WTC11 (cell line): ENCODE measurements at regions not wholly inside any gene's neighbourhood (a gene's known extent, or its start where the extent isn't known, plus 50 kb on each side); places are given as distances from the start of the nearest gene placed in this dataset.
A peak's percentile ranks its signal among the peaks of the same experiment; 100 is the strongest.

Experiments
- ATAC-seq: fragments of 200-7000 bp; cut with Tn5 transposase; 2 replicates; pipeline ENCODE4 v1.10.0; 2021; ENCODE audit warnings: mild to moderate bottlenecking, moderate library complexity
- CTCF ChIA-PET: fragments of 300-600 bp; sonication (Branson Sonifier 250); formaldehyde crosslinking; loops from one replicate; lab custom pipeline; 2021; ENCODE audit warnings: antibody characterized with exemption; lab: Charles Lee
- POLR2A ChIA-PET: fragments of 350-600 bp; sonication (Branson Sonifier 250); formaldehyde crosslinking; loops from one replicate; lab custom pipeline; 2021; ENCODE audit warnings: antibody characterized with exemption; lab: Charles Lee
- DNase-seq: peaks from one replicate; pipeline ENCODE4 v3.0.0; 2021; ENCODE audit warnings: low spot score
- H3K27ac Mint-ChIP-seq: 2 replicates; pipeline ENCODE4 v1.8.0; 2021; ENCODE audit warnings: mixed read lengths
- H3K27me3 Mint-ChIP-seq: 2 replicates; pipeline ENCODE4 v1.8.0; 2021; ENCODE audit warnings: low read depth, mild to moderate bottlenecking, moderate library complexity, mixed read lengths
- H3K36me3 Mint-ChIP-seq: 2 replicates; pipeline ENCODE4 v1.8.0; 2021; ENCODE audit warnings: mixed read lengths
- H3K4me1 Mint-ChIP-seq: 2 replicates; pipeline ENCODE4 v1.8.0; 2022; ENCODE audit warnings: mixed read lengths
- H3K4me3 Mint-ChIP-seq: 2 replicates; pipeline ENCODE4 v1.8.0; 2021; ENCODE audit warnings: mild to moderate bottlenecking, moderate library complexity, mixed read lengths
- H3K9me3 Mint-ChIP-seq: 2 replicates; pipeline ENCODE4 v1.8.0; 2021; ENCODE audit warnings: mixed read lengths
- CREB1 ChIP-seq: sonication (generic); formaldehyde crosslinking; IDR thresholded peaks from 2 replicates; pipeline ENCODE4 v1.8.0; 2023; ENCODE audit warnings: mild to moderate bottlenecking, missing genetic modification reagents
- CREM ChIP-seq: sonication (generic); formaldehyde crosslinking; IDR thresholded peaks from 2 replicates; pipeline ENCODE4 v1.8.1; 2022; ENCODE audit warnings: mild to moderate bottlenecking, missing genetic modification reagents, moderate library complexity
- FOXP1 ChIP-seq: sonication (generic); formaldehyde crosslinking; IDR thresholded peaks from 2 replicates; pipeline ENCODE4 v1.8.0; 2022; ENCODE audit warnings: missing genetic modification reagents, mild to moderate bottlenecking, moderate library complexity, borderline replicate concordance
- MXD4 ChIP-seq: fragments of 250-450 bp; sonication (Bioruptor Pico); IDR thresholded peaks from 2 replicates; pipeline ENCODE4 v1.8.0; 2021; ENCODE audit warnings: mild to moderate bottlenecking, moderate library complexity, borderline replicate concordance
- SP1 ChIP-seq: sonication (generic); formaldehyde crosslinking; conservative IDR thresholded peaks from 2 replicates; pipeline ENCODE4 v1.8.1; 2022; ENCODE audit warnings: missing genetic modification reagents
- ZNF138 ChIP-seq: sonication (generic); formaldehyde crosslinking; conservative IDR thresholded peaks from 2 replicates; pipeline ENCODE4 v1.8.1; 2022; ENCODE audit warnings: mild to moderate bottlenecking, moderate library complexity, missing genetic modification reagents
- TF ChIP-seq, protein P1 (sequence below): sonication (generic); formaldehyde crosslinking; conservative IDR thresholded peaks from 2 replicates; pipeline ENCODE4 v1.8.1; 2023; ENCODE audit warnings: mild to moderate bottlenecking, low read depth, missing genetic modification reagents, moderate library complexity
- TF ChIP-seq, protein P2 (sequence below): sonication (generic); formaldehyde crosslinking; IDR thresholded peaks from 2 replicates; pipeline ENCODE4 v1.8.1; 2023; ENCODE audit warnings: mild to moderate bottlenecking, missing genetic modification reagents, moderate library complexity
- TF ChIP-seq, protein P3 (sequence below): sonication (generic); formaldehyde crosslinking; IDR thresholded peaks from 2 replicates; pipeline ENCODE4 v1.8.1; 2022; ENCODE audit warnings: mild to moderate bottlenecking, missing genetic modification reagents, moderate library complexity, borderline replicate concordance
- TF ChIP-seq, protein P4 (sequence below): sonication (generic); formaldehyde crosslinking; conservative IDR thresholded peaks from 2 replicates; pipeline ENCODE4 v1.8.1; 2022; ENCODE audit warnings: mild to moderate bottlenecking, missing genetic modification reagents
- TF ChIP-seq, protein P5 (sequence below): sonication (generic); formaldehyde crosslinking; IDR thresholded peaks from 2 replicates; pipeline ENCODE4 v1.8.0; 2022; ENCODE audit warnings: missing genetic modification reagents
- TF ChIP-seq, protein P6 (sequence below): sonication (generic); formaldehyde crosslinking; IDR thresholded peaks from 2 replicates; pipeline ENCODE4 v1.8.0; 2022; ENCODE audit warnings: mild to moderate bottlenecking, missing genetic modification reagents
- TF ChIP-seq, protein P7 (sequence below): sonication (generic); formaldehyde crosslinking; IDR thresholded peaks from 2 replicates; pipeline ENCODE4 v1.8.0; 2023; ENCODE audit warnings: missing genetic modification reagents

DNA sequence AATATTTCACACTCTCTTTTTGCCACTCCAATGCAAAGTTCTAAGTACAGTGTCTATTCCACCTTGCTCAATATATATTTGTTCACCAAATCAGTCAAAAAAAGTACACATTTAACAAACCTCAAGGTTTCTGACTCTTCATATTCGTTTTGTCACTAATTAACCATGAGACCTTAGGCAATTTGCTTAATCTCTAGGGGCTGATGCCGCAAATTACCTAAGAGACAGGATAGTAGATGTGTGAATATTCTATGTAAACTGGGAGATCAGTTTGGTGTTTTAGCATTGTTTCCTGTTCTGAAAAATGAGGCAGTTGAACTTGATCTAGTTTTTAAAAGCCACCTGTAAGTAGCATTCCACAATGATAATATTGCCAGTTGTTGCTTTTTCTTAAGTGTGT, 182.5 kb upstream of the KCNH8 start:
- ChIA-PET CTCF (no interaction called here), POLR2A (no interaction called here)
- Mint-ChIP-seq H3K36me3 (peaks cover 27% of the 10 kb centered on the region), H3K4me3 (no peak overlapping the region), H3K9me3 (peaks cover 20% of the 10 kb centered on the region), H3K4me1 (peaks cover 22% of the 10 kb centered on the region), H3K27me3 (peaks cover 22% of the 10 kb centered on the region), H3K27ac (no peak overlapping the region)
- no peak for TF ChIP-seq CREM (CRISPR knock-in tag)
- TF ChIP-seq, protein P1, sequence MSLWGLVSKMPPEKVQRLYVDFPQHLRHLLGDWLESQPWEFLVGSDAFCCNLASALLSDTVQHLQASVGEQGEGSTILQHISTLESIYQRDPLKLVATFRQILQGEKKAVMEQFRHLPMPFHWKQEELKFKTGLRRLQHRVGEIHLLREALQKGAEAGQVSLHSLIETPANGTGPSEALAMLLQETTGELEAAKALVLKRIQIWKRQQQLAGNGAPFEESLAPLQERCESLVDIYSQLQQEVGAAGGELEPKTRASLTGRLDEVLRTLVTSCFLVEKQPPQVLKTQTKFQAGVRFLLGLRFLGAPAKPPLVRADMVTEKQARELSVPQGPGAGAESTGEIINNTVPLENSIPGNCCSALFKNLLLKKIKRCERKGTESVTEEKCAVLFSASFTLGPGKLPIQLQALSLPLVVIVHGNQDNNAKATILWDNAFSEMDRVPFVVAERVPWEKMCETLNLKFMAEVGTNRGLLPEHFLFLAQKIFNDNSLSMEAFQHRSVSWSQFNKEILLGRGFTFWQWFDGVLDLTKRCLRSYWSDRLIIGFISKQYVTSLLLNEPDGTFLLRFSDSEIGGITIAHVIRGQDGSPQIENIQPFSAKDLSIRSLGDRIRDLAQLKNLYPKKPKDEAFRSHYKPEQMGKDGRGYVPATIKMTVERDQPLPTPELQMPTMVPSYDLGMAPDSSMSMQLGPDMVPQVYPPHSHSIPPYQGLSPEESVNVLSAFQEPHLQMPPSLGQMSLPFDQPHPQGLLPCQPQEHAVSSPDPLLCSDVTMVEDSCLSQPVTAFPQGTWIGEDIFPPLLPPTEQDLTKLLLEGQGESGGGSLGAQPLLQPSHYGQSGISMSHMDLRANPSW (CRISPR knock-in tag), result no peak
- TF ChIP-seq, protein P2, sequence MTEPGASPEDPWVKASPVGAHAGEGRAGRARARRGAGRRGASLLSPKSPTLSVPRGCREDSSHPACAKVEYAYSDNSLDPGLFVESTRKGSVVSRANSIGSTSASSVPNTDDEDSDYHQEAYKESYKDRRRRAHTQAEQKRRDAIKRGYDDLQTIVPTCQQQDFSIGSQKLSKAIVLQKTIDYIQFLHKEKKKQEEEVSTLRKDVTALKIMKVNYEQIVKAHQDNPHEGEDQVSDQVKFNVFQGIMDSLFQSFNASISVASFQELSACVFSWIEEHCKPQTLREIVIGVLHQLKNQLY, result no peak
- ATAC-seq, result no peak
- DNase-seq, result no peak

DNA sequence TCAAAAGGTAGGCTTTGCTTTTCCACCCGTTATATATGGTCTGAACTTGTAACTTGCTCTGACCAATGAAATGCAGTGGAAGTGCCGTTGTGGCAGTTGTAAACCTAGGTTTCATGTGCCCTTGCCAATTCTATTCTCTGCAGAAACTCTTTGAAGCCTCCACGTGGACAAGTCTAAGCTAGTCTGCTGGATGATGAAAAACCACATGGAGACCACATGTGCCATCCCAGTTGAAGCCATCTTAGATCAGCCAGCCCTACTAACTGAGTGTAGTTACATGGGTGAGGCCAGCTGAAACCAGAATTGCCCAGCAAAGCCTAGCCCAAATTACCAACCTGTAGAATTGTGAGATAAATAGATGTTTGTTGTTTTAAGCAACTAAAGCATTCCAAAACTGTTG, 183.7 kb upstream of the KCNH8 start:
- H3K27ac Mint-ChIP-seq, result no peak overlapping the region
- TF ChIP-seq MXD4 (CRISPR knock-in tag) (no peak), ZNF138 (CRISPR knock-in tag) (no peak), CREB1 (no peak)
- H3K4me1 Mint-ChIP-seq, result peaks cover 22% of the 10 kb centered on the region
- H3K36me3 Mint-ChIP-seq, result peaks cover 28% of the 10 kb centered on the region
- peaks cover 22% of the 10 kb centered on the region for H3K27me3 Mint-ChIP-seq
- ChIA-PET POLR2A (no interaction called here), CTCF (no interaction called here)
- H3K9me3 Mint-ChIP-seq, result peaks cover 27% of the 10 kb centered on the region
- DNase-seq (no peak), ATAC-seq (no peak)
- peak overlapping the region; percentile 22; the same call in 1 of the 2 replicates for H3K4me3 Mint-ChIP-seq

DNA sequence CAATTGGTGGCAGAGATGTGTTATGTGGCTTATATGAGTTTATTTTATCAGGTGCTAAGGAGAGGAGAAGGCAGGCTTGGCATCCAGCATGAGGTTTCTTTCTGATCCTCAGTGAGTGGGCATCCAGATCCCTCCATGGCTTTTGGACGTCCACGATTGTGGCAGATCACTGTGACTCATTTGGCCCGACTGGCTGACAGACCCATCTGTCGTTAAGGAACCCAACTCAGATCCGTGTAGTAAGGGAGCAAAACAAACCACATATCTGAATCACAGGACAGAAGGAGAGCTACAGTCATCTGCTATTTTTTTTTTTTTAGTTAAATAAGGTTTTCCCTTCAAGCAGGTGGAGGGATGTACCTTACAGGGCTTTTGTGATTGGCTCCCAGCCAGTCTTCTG, 197.0 kb upstream of the KCNH8 start:
- POLR2A ChIA-PET, result no interaction called here
- DNase-seq (no peak), ATAC-seq (no peak)
- no peak overlapping the region for H3K27ac Mint-ChIP-seq
- no peaks in the 10 kb centered on the region for H3K27me3 Mint-ChIP-seq
- TF ChIP-seq, protein P3, sequence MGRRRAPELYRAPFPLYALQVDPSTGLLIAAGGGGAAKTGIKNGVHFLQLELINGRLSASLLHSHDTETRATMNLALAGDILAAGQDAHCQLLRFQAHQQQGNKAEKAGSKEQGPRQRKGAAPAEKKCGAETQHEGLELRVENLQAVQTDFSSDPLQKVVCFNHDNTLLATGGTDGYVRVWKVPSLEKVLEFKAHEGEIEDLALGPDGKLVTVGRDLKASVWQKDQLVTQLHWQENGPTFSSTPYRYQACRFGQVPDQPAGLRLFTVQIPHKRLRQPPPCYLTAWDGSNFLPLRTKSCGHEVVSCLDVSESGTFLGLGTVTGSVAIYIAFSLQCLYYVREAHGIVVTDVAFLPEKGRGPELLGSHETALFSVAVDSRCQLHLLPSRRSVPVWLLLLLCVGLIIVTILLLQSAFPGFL (CRISPR knock-in tag), result no peak
- TF ChIP-seq, protein P2, result no peak
- TF ChIP-seq, protein P4, sequence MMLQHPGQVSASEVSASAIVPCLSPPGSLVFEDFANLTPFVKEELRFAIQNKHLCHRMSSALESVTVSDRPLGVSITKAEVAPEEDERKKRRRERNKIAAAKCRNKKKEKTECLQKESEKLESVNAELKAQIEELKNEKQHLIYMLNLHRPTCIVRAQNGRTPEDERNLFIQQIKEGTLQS (CRISPR knock-in tag), result no peak
- TF ChIP-seq FOXP1 (CRISPR knock-in tag) (no peak), SP1 (no peak)
- TF ChIP-seq, protein P5, sequence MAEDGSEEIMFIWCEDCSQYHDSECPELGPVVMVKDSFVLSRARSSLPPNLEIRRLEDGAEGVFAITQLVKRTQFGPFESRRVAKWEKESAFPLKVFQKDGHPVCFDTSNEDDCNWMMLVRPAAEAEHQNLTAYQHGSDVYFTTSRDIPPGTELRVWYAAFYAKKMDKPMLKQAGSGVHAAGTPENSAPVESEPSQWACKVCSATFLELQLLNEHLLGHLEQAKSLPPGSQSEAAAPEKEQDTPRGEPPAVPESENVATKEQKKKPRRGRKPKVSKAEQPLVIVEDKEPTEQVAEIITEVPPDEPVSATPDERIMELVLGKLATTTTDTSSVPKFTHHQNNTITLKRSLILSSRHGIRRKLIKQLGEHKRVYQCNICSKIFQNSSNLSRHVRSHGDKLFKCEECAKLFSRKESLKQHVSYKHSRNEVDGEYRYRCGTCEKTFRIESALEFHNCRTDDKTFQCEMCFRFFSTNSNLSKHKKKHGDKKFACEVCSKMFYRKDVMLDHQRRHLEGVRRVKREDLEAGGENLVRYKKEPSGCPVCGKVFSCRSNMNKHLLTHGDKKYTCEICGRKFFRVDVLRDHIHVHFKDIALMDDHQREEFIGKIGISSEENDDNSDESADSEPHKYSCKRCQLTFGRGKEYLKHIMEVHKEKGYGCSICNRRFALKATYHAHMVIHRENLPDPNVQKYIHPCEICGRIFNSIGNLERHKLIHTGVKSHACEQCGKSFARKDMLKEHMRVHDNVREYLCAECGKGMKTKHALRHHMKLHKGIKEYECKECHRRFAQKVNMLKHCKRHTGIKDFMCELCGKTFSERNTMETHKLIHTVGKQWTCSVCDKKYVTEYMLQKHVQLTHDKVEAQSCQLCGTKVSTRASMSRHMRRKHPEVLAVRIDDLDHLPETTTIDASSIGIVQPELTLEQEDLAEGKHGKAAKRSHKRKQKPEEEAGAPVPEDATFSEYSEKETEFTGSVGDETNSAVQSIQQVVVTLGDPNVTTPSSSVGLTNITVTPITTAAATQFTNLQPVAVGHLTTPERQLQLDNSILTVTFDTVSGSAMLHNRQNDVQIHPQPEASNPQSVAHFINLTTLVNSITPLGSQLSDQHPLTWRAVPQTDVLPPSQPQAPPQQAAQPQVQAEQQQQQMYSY, result no peak
- TF ChIP-seq, protein P6, sequence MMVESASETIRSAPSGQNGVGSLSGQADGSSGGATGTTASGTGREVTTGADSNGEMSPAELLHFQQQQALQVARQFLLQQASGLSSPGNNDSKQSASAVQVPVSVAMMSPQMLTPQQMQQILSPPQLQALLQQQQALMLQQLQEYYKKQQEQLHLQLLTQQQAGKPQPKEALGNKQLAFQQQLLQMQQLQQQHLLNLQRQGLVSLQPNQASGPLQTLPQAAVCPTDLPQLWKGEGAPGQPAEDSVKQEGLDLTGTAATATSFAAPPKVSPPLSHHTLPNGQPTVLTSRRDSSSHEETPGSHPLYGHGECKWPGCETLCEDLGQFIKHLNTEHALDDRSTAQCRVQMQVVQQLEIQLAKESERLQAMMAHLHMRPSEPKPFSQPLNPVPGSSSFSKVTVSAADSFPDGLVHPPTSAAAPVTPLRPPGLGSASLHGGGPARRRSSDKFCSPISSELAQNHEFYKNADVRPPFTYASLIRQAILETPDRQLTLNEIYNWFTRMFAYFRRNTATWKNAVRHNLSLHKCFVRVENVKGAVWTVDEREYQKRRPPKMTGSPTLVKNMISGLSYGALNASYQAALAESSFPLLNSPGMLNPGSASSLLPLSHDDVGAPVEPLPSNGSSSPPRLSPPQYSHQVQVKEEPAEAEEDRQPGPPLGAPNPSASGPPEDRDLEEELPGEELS (CRISPR knock-in tag), result no peak
- TF ChIP-seq, protein P7, sequence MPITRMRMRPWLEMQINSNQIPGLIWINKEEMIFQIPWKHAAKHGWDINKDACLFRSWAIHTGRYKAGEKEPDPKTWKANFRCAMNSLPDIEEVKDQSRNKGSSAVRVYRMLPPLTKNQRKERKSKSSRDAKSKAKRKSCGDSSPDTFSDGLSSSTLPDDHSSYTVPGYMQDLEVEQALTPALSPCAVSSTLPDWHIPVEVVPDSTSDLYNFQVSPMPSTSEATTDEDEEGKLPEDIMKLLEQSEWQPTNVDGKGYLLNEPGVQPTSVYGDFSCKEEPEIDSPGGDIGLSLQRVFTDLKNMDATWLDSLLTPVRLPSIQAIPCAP (CRISPR knock-in tag), result no peak
- no peak overlapping the region for H3K4me3 Mint-ChIP-seq
- no peaks in the 10 kb centered on the region for H3K36me3 Mint-ChIP-seq
- peaks cover 6% of the 10 kb centered on the region for H3K9me3 Mint-ChIP-seq
- H3K4me1 Mint-ChIP-seq, result peaks cover 4% of the 10 kb centered on the region; the same call in 1 of the 2 replicates
- CTCF ChIA-PET, result interaction anchor here (0.9 kb wide), 1 partner anchor 37 kb away, joined by 3 read pairs; no protein-coding TSS in a partner anchor
